ENCODE measurements at regions not wholly inside any gene's neighbourhood (a gene's known extent, or its start where the extent isn't known, plus 50 kb on each side); places are given as distances from the start of the nearest gene placed in this dataset.

GRCh38 chr2:217611056-217611455 lies 391.7 kb downstream of the TNS1 start:
- DNase-seq (ENCODE audit: low read depth, low spot score) = no peak
- Histone ChIP-seq H3K27ac (no peak overlapping the region), H3K4me3 (no peak overlapping the region)

GRCh38 chr2:217610401-217610814 lies 392.4 kb downstream of the TNS1 start:
- Histone ChIP-seq H3K9ac (ENCODE audit: insufficient read length) (no peak overlapping the region), H3K4me3 (no peak overlapping the region), H3K36me3 (ENCODE audit: insufficient read depth, low read length) (no peaks in the 10 kb centered on the region), H3K9me3 (ENCODE audit: low read depth, low read length) (no peaks in the 10 kb centered on the region), H3K27ac (no peak overlapping the region)
- DNase-seq (ENCODE audit: low read depth, low spot score) = no peak
- TF ChIP-seq POLR2AphosphoS5 (IDR thresholded peaks at IDR 0.05; ENCODE audit: borderline replicate concordance, low read depth, low read length) (no peak), FOXP2 (optimal IDR thresholded peaks at IDR 0.05; ENCODE audit: control extremely low read depth, extremely low read length, insufficient read depth) (no peak), EZH2 (IDR thresholded peaks at IDR 0.05) (no peak)

More at GRCh38 chr2:217611056-217611455, 391.7 kb downstream of the TNS1 start:
- no peaks in the 10 kb centered on the region for H3K36me3 ChIP-seq (ENCODE audit: insufficient read depth, low read length)
- no peaks in the 10 kb centered on the region for H3K9me3 ChIP-seq (ENCODE audit: low read depth, low read length)
- no peak overlapping the region for H3K9ac ChIP-seq (ENCODE audit: insufficient read length)
- TF ChIP-seq FOXP2 (optimal IDR thresholded peaks at IDR 0.05; ENCODE audit: control extremely low read depth, extremely low read length, insufficient read depth) (no peak), POLR2AphosphoS5 (IDR thresholded peaks at IDR 0.05; ENCODE audit: borderline replicate concordance, low read depth, low read length) (no peak), EZH2 (IDR thresholded peaks at IDR 0.05) (no peak)

GRCh38 chr2:217609952-217610351 lies 392.8 kb downstream of the TNS1 start:
- no peaks in the 10 kb centered on the region for H3K9me3 ChIP-seq (ENCODE audit: low read depth, low read length)
- TF ChIP-seq FOXP2 (optimal IDR thresholded peaks at IDR 0.05; ENCODE audit: control extremely low read depth, extremely low read length, insufficient read depth) (no peak), POLR2AphosphoS5 (IDR thresholded peaks at IDR 0.05; ENCODE audit: borderline replicate concordance, low read depth, low read length) (no peak), EZH2 (IDR thresholded peaks at IDR 0.05) (no peak)
- H3K9ac ChIP-seq (ENCODE audit: insufficient read length) = no peak overlapping the region
- no peak overlapping the region for H3K27ac ChIP-seq
- no peak overlapping the region for H3K4me3 ChIP-seq
- DNase-seq (ENCODE audit: low read depth, low spot score) = no peak
- H3K36me3 ChIP-seq (ENCODE audit: insufficient read depth, low read length) = no peaks in the 10 kb centered on the region

- Histone ChIP-seq H3K4me3 (no peak overlapping the region), H3K36me3 (ENCODE audit: insufficient read depth, low read length) (no peaks in the 10 kb centered on the region), H3K27ac (no peak overlapping the region), H3K9me3 (ENCODE audit: low read depth, low read length) (no peaks in the 10 kb centered on the region), H3K9ac (ENCODE audit: insufficient read length) (no peak overlapping the region)
- DNase-seq (ENCODE audit: low read depth, low spot score) = no peak
- no peak for TF ChIP-seq EZH2 (IDR thresholded peaks at IDR 0.05)
- TF ChIP-seq FOXP2 (optimal IDR thresholded peaks at IDR 0.05; ENCODE audit: control extremely low read depth, extremely low read length, insufficient read depth) = no peak
- TF ChIP-seq POLR2AphosphoS5 (IDR thresholded peaks at IDR 0.05; ENCODE audit: borderline replicate concordance, low read depth, low read length) = no peak
These were observed 396.5 kb downstream of the TNS1 start for GRCh38 chr2:217606296-217606695.

- H3K27ac ChIP-seq = no peak overlapping the region
- no peak overlapping the region for H3K4me3 ChIP-seq
- no peak for TF ChIP-seq EZH2 (IDR thresholded peaks at IDR 0.05)
- TF ChIP-seq FOXP2 (optimal IDR thresholded peaks at IDR 0.05; ENCODE audit: control extremely low read depth, extremely low read length, insufficient read depth) = no peak
- no peak for TF ChIP-seq POLR2AphosphoS5 (IDR thresholded peaks at IDR 0.05; ENCODE audit: borderline replicate concordance, low read depth, low read length)
- DNase-seq (ENCODE audit: low read depth, low spot score) = no peak
- H3K9ac ChIP-seq (ENCODE audit: insufficient read length) = no peak overlapping the region
- H3K9me3 ChIP-seq (ENCODE audit: low read depth, low read length) = no peaks in the 10 kb centered on the region
- H3K36me3 ChIP-seq (ENCODE audit: insufficient read depth, low read length) = no peaks in the 10 kb centered on the region
These were observed 398.1 kb downstream of the TNS1 start for GRCh38 chr2:217604527-217605194.

DNA sequence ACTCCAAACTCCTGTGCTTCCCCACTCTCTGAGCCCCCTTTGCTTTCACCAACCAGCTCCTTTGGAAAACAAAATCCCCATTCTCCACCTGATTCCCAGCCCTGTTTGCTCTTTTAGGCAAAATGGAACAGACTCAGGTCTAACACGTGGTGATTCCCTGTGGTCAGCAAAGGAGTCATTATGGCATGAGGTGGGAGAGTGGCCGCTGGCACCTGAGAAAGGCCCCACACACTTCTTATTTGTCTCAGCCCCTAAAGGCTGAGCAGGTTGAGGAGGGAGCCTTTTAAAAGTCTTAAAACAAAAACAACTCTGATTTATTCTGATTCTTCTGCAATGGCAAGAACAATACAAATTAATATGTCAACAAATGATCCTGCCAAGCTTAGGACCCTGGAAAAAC lies 401.2 kb downstream of the TNS1 start:
- Histone ChIP-seq H3K9ac (ENCODE audit: insufficient read length) (no peak overlapping the region), H3K27ac (no peak overlapping the region), H3K9me3 (ENCODE audit: low read depth, low read length) (no peaks in the 10 kb centered on the region), H3K4me3 (no peak overlapping the region), H3K36me3 (ENCODE audit: insufficient read depth, low read length) (no peaks in the 10 kb centered on the region)
- no peak for DNase-seq (ENCODE audit: low read depth, low spot score)
- TF ChIP-seq EZH2 (IDR thresholded peaks at IDR 0.05) = no peak
- no peak for TF ChIP-seq POLR2AphosphoS5 (IDR thresholded peaks at IDR 0.05; ENCODE audit: borderline replicate concordance, low read depth, low read length)
- no peak for TF ChIP-seq FOXP2 (optimal IDR thresholded peaks at IDR 0.05; ENCODE audit: control extremely low read depth, extremely low read length, insufficient read depth)

GRCh38 chr2:217599906-217600305 lies 402.9 kb downstream of the TNS1 start:
- Histone ChIP-seq H3K9me3 (ENCODE audit: low read depth, low read length) (no peaks in the 10 kb centered on the region), H3K4me3 (no peak overlapping the region), H3K36me3 (ENCODE audit: insufficient read depth, low read length) (no peaks in the 10 kb centered on the region), H3K27ac (no peak overlapping the region), H3K9ac (ENCODE audit: insufficient read length) (no peak overlapping the region)
- DNase-seq (ENCODE audit: low read depth, low spot score) = no peak
- TF ChIP-seq FOXP2 (optimal IDR thresholded peaks at IDR 0.05; ENCODE audit: control extremely low read depth, extremely low read length, insufficient read depth) = no peak
- TF ChIP-seq POLR2AphosphoS5 (IDR thresholded peaks at IDR 0.05; ENCODE audit: borderline replicate concordance, low read depth, low read length) = no peak
- no peak for TF ChIP-seq EZH2 (IDR thresholded peaks at IDR 0.05)

- Histone ChIP-seq H3K36me3 (ENCODE audit: insufficient read depth, low read length) (no peaks in the 10 kb centered on the region), H3K4me3 (no peak overlapping the region), H3K9me3 (ENCODE audit: low read depth, low read length) (no peaks in the 10 kb centered on the region), H3K9ac (ENCODE audit: insufficient read length) (no peak overlapping the region), H3K27ac (no peak overlapping the region)
- no peak for TF ChIP-seq POLR2AphosphoS5 (IDR thresholded peaks at IDR 0.05; ENCODE audit: borderline replicate concordance, low read depth, low read length)
- no peak for TF ChIP-seq FOXP2 (optimal IDR thresholded peaks at IDR 0.05; ENCODE audit: control extremely low read depth, extremely low read length, insufficient read depth)
- no peak for TF ChIP-seq EZH2 (IDR thresholded peaks at IDR 0.05)
- no peak for DNase-seq (ENCODE audit: low read depth, low spot score)
These were observed 405.1 kb downstream of the TNS1 start for GRCh38 chr2:217597681-217598080.

- no peak for DNase-seq (ENCODE audit: low read depth, low spot score)
- Histone ChIP-seq H3K36me3 (ENCODE audit: insufficient read depth, low read length) (no peaks in the 10 kb centered on the region), H3K4me3 (no peak overlapping the region), H3K27ac (no peak overlapping the region), H3K9ac (ENCODE audit: insufficient read length) (no peak overlapping the region), H3K9me3 (ENCODE audit: low read depth, low read length) (no peaks in the 10 kb centered on the region)
- TF ChIP-seq POLR2AphosphoS5 (IDR thresholded peaks at IDR 0.05; ENCODE audit: borderline replicate concordance, low read depth, low read length) (no peak), EZH2 (IDR thresholded peaks at IDR 0.05) (no peak), FOXP2 (optimal IDR thresholded peaks at IDR 0.05; ENCODE audit: control extremely low read depth, extremely low read length, insufficient read depth) (no peak)
These were observed 405.6 kb downstream of the TNS1 start for GRCh38 chr2:217597145-217597544.

Measured in SK-N-MC (cell line).